Esophagus muscularis mucosa (tissue), 4 donors: ENCODE measurements at regions not wholly inside any gene's neighbourhood (a gene's known extent, or its start where the extent isn't known, plus 50 kb on each side); places are given as distances from the start of the nearest gene placed in this dataset.
"Not testable (repeated sequence)": the region's sequence is repeated elsewhere in the genome, so short reads cannot be mapped to it uniquely, and the experiment has no call there.

ENCODE experiments used
- DNase-seq: peaks from one replicate; pipeline ENCODE4 v3.0.0-alpha.2; 2017; ENCODE audit errors: extremely low spot score
- H3K27ac ChIP-seq, 4 donors: fragments of 200-600 bp; sonication (generic); replicated peaks in 1 of 4; 1 replicate in 3 of 4; 2 replicates in 1 of 4; pipeline ENCODE4 v1.5.1; 2016 to 2019; ENCODE audit warnings: mild to moderate bottlenecking in 1 of 4
- H3K27me3 ChIP-seq, 4 donors: fragments of 200-600 bp; sonication (generic); one replicate each; pipeline versions ENCODE4 v1.5.1 to v1.6.0; 2016 to 2019
- H3K36me3 ChIP-seq, 4 donors: fragments of 200-600 bp; sonication (generic); one replicate each; pipeline ENCODE4 v1.5.1; 2016 to 2019
- H3K4me1 ChIP-seq, 4 donors: fragments of 200-600 bp; sonication (generic); one replicate each; pipeline ENCODE4 v1.5.1; 2016 to 2019
- H3K4me3 ChIP-seq, 4 donors: fragments of 200-600 bp; sonication (generic); 1 replicate in 2 of 4; 2 replicates in 2 of 4; pipeline ENCODE4 v1.5.1; 2016 to 2019; ENCODE audit warnings: mild to moderate bottlenecking in 4 of 4, moderate library complexity in 1 of 4
- H3K9me3 ChIP-seq, 4 donors: fragments of 200-600 bp; sonication (generic); 1 replicate in 3 of 4; 2 replicates in 1 of 4; pipeline ENCODE4 v1.5.1; 2016 to 2019
- CTCF ChIP-seq, 3 experiments: fragments of 200-600 bp in 2 of 3; fragments of 450-650 bp in 1 of 3; sonication (generic) in 2 of 3; IDR thresholded peaks; one replicate each; pipeline ENCODE4 v1.5.1; 2017 to 2019; ENCODE audit warnings: antibody characterized with exemption in 3 of 3, mild to moderate bottlenecking in 2 of 3, moderate library complexity in 1 of 3
- EP300 ChIP-seq: sonication (generic); formaldehyde crosslinking; IDR thresholded peaks from one replicate; pipeline ENCODE4 v1.6.1; 2017; ENCODE audit warnings: antibody characterized with exemption
- POLR2A ChIP-seq: fragments of 450-650 bp; IDR thresholded peaks from one replicate; pipeline ENCODE4 v1.6.1; 2017; ENCODE audit warnings: antibody characterized with exemption, moderate library complexity, mild to moderate bottlenecking, low read depth
- POLR2AphosphoS5 ChIP-seq, 2 donors: sonication (generic); formaldehyde crosslinking; IDR thresholded peaks; one replicate each; pipeline ENCODE4 v1.6.1; 2017; ENCODE audit warnings: antibody characterized with exemption in 2 of 2
- WGBS: methylation state at CpG from one replicate; pipeline ENCODE4 v1.1.5; 2018; 5-methylcytosine and 5-hydroxymethylcytosine counted together
- intact Hi-C: fragments of 100-400 bp; cut with DNase I; formaldehyde crosslinking; loops from one replicate; pipeline ENCODE4 v1.15.1; 2023

- no peaks in the 10 kb centered on the region for H3K4me1 ChIP-seq
- H3K27ac ChIP-seq, result no peak overlapping the region
- peaks cover 0 to 9% (median 0%) of the 10 kb centered on the region in 4 donors for H3K9me3 ChIP-seq
- no peaks in the 10 kb centered on the region for H3K36me3 ChIP-seq
- H3K4me3 ChIP-seq, result no peak overlapping the region
- no peak for DNase-seq
- TF ChIP-seq CTCF (IDR thresholded peaks at IDR 0.05), result no peak
- no peak for TF ChIP-seq POLR2AphosphoS5 (IDR thresholded peaks at IDR 0.05)
- no peak for TF ChIP-seq EP300
- no peak for TF ChIP-seq POLR2A
- intact Hi-C loops, result no loop called here
- no peaks in the 10 kb centered on the region for H3K27me3 ChIP-seq
Observed at GRCh38 chr11:87523276-87523675, 485.5 kb downstream of the TMEM135 start.

GRCh38 chr11:87518266-87518665, 480.5 kb downstream of the TMEM135 start:
- no peak for TF ChIP-seq EP300
- no peak for TF ChIP-seq CTCF (IDR thresholded peaks at IDR 0.05)
- no peak for TF ChIP-seq POLR2AphosphoS5 (IDR thresholded peaks at IDR 0.05)
- no peak for TF ChIP-seq POLR2A
- 91% methylated on average over 1 of the region's 1 CpG for WGBS
- Histone ChIP-seq H3K4me1 (no peaks in the 10 kb centered on the region), H3K4me3 (no peak overlapping the region), H3K27ac (no peak overlapping the region), H3K36me3 (no peaks in the 10 kb centered on the region), H3K27me3 (no peaks in the 10 kb centered on the region), H3K9me3 (no peaks in the 10 kb centered on the region)
- no peak for DNase-seq
- intact Hi-C loops, result no loop called here

- intact Hi-C loops, result no loop called here
- Histone ChIP-seq H3K27ac (no peak overlapping the region), H3K36me3 (no peaks in the 10 kb centered on the region)
Observed at GRCh38 chr11:87517351-87517750, 479.6 kb downstream of the TMEM135 start.

GRCh38 chr11:87507722-87508121, 470.0 kb downstream of the TMEM135 start:
- WGBS, result 36% methylated on average over 2 of the region's 2 CpGs
- H3K27ac ChIP-seq, H3K4me1 ChIP-seq, H3K27me3 ChIP-seq, DNase-seq, intact Hi-C loops, H3K36me3 ChIP-seq, H3K4me3 ChIP-seq, H3K9me3 ChIP-seq: not testable (repeated sequence)

More at GRCh38 chr11:87517351-87517750, 479.6 kb downstream of the TMEM135 start:
- Histone ChIP-seq H3K9me3 (no peaks in the 10 kb centered on the region), H3K27me3 (no peaks in the 10 kb centered on the region), H3K4me1 (no peaks in the 10 kb centered on the region), H3K4me3 (no peak overlapping the region)
- TF ChIP-seq POLR2AphosphoS5 (IDR thresholded peaks at IDR 0.05) (no peak), EP300 (no peak), CTCF (IDR thresholded peaks at IDR 0.05) (no peak), POLR2A (no peak)
- DNase-seq, result no peak

- H3K27me3 ChIP-seq, DNase-seq, H3K4me1 ChIP-seq, H3K27ac ChIP-seq, intact Hi-C loops, H3K9me3 ChIP-seq, H3K4me3 ChIP-seq, H3K36me3 ChIP-seq: not testable (repeated sequence)
- 90% methylated on average over 6 of the region's 6 CpGs for WGBS
Observed at GRCh38 chr11:87506946-87507345, 469.2 kb downstream of the TMEM135 start.

- no peaks in the 10 kb centered on the region for H3K4me1 ChIP-seq
- intact Hi-C loops, result no loop called here
- H3K27me3 ChIP-seq, result no peaks in the 10 kb centered on the region
- H3K4me3 ChIP-seq, result no peak overlapping the region
- no peaks in the 10 kb centered on the region for H3K36me3 ChIP-seq
- DNase-seq, result no peak
- H3K9me3 ChIP-seq, result no peaks in the 10 kb centered on the region
- 51% methylated on average over 1 of the region's 1 CpG for WGBS
- H3K27ac ChIP-seq, result no peak overlapping the region
- TF ChIP-seq CTCF (IDR thresholded peaks at IDR 0.05), result no peak
- TF ChIP-seq EP300, result no peak
- TF ChIP-seq POLR2AphosphoS5 (IDR thresholded peaks at IDR 0.05), result no peak
- TF ChIP-seq POLR2A, result no peak
Observed at GRCh38 chr11:87501388-87501787, 463.7 kb downstream of the TMEM135 start.

GRCh38 chr11:87494936-87495335, 457.2 kb downstream of the TMEM135 start:
- WGBS, result 88% methylated on average over 3 of the region's 3 CpGs
- intact Hi-C loops, DNase-seq, H3K27ac ChIP-seq, H3K4me3 ChIP-seq, H3K4me1 ChIP-seq, H3K9me3 ChIP-seq, H3K36me3 ChIP-seq, H3K27me3 ChIP-seq: not testable (repeated sequence)

- intact Hi-C loops, result not testable (repeated sequence)
- 88% methylated on average over 7 of the region's 7 CpGs for WGBS
Observed at GRCh38 chr11:87494026-87494425, 456.3 kb downstream of the TMEM135 start.

More at GRCh38 chr11:87494026-87494425, 456.3 kb downstream of the TMEM135 start:
- not testable (repeated sequence) for H3K4me3 ChIP-seq, H3K27me3 ChIP-seq, H3K36me3 ChIP-seq, H3K27ac ChIP-seq, H3K4me1 ChIP-seq, DNase-seq, H3K9me3 ChIP-seq
